Activated CD4-positive, alpha-beta T cell treated with anti-CD3 and anti-CD28 coated beads for 48 hours (primary cell): ENCODE measurements at regions not wholly inside any gene's neighbourhood (a gene's known extent, or its start where the extent isn't known, plus 50 kb on each side); places are given as distances from the start of the nearest gene placed in this dataset.
"Not testable (repeated sequence)": the region's sequence is repeated elsewhere in the genome, so short reads cannot be mapped to it uniquely, and the experiment has no call there.

Source experiments
- DNase-seq: peaks from one replicate; pipeline ENCODE4 v3.0.0-alpha.2; 2020

- no peak for DNase-seq
Observed at GRCh38 chr2:194155431-194155830, 1501.6 kb upstream of the SLC39A10 start.

- no peak for DNase-seq
Observed at GRCh38 chr2:194151231-194151630, 1505.8 kb upstream of the SLC39A10 start.

- DNase-seq: no peak
Observed at GRCh38 chr2:194135463-194135862, 1521.6 kb upstream of the SLC39A10 start.

GRCh38 chr2:194128810-194129209 lies 1528.2 kb upstream of the SLC39A10 start:
- no peak for DNase-seq

GRCh38 chr2:194126418-194126817 lies 1530.6 kb upstream of the SLC39A10 start:
- no peak for DNase-seq

- DNase-seq: no peak
Observed at GRCh38 chr2:194116861-194117260, 1540.2 kb upstream of the SLC39A10 start.

GRCh38 chr2:194105358-194105757 lies 1551.7 kb upstream of the SLC39A10 start:
- no peak for DNase-seq

GRCh38 chr2:194104687-194105086 lies 1552.3 kb upstream of the SLC39A10 start:
- no peak for DNase-seq

- DNase-seq: no peak
Observed at GRCh38 chr2:194103941-194104659, 1552.9 kb upstream of the SLC39A10 start.

- no peak for DNase-seq
Observed at GRCh38 chr2:194102546-194102945, 1554.5 kb upstream of the SLC39A10 start.

- no peak for DNase-seq
Observed at GRCh38 chr2:194100201-194100600, 1556.8 kb upstream of the SLC39A10 start.

- no peak for DNase-seq
Observed at GRCh38 chr2:194096402-194096801, 1560.6 kb upstream of the SLC39A10 start.

GRCh38 chr2:194095359-194095758 lies 1561.7 kb upstream of the SLC39A10 start:
- no peak for DNase-seq

GRCh38 chr2:194090251-194090905 lies 1566.6 kb upstream of the SLC39A10 start:
- no peak for DNase-seq

GRCh38 chr2:194087089-194087958 lies 1569.7 kb upstream of the SLC39A10 start:
- DNase-seq: no peak

GRCh38 chr2:194086129-194086528 lies 1570.9 kb upstream of the SLC39A10 start:
- no peak for DNase-seq

- no peak for DNase-seq
Observed at GRCh38 chr2:194079989-194080388, 1577.0 kb upstream of the SLC39A10 start.

- no peak for DNase-seq
Observed at GRCh38 chr2:194077366-194077765, 1579.7 kb upstream of the SLC39A10 start.

GRCh38 chr2:194062401-194062800 lies 1594.6 kb upstream of the SLC39A10 start:
- DNase-seq: no peak

GRCh38 chr2:194060269-194060668 lies 1596.8 kb upstream of the SLC39A10 start:
- DNase-seq: no peak

GRCh38 chr2:194054313-194054712 lies 1602.7 kb upstream of the SLC39A10 start:
- DNase-seq: no peak

- DNase-seq: no peak
Observed at GRCh38 chr2:194044321-194044720, 1612.7 kb upstream of the SLC39A10 start.

GRCh38 chr2:194021130-194021529 lies 1635.9 kb upstream of the SLC39A10 start:
- DNase-seq: not testable (repeated sequence)

GRCh38 chr2:194020155-194020554 lies 1636.9 kb upstream of the SLC39A10 start:
- no peak for DNase-seq
